ENCODE measurements at regions not wholly inside any gene's neighbourhood (a gene's known extent, or its start where the extent isn't known, plus 50 kb on each side); places are given as distances from the start of the nearest gene placed in this dataset.

DNA sequence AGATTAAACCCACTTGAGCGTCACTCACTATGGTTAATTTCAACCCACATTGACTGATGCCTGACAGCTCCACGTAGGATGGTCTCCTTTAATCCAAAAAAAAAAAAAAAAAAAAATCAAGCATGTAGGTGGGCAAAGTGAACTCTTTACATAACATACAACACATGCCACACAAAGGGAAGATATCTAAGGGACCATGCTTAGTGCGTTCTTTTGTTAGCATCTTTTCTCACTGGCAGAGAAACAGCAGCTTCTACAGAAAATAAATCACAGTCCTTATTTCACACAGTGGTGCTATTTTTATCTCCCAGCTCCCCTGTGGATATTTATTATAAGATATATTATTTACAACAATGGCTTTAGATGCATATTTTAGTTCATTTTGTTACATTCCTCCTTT, 652.0 kb upstream of the CELF2 start:
- Histone ChIP-seq H4K20me1 (ENCODE audit: insufficient read depth, low read length) (no peaks in the 10 kb centered on the region), H3K79me2 (ENCODE audit: insufficient read depth, low read length) (no peaks in the 10 kb centered on the region), H3K9ac (ENCODE audit: low read length) (no peak overlapping the region), H3K4me3 (ENCODE audit: low read depth, low read length, poor library complexity, severe bottlenecking) (no peak overlapping the region), H3K9me3 (ENCODE audit: low read length) (no peaks in the 10 kb centered on the region), H3K4me1 (ENCODE audit: insufficient read depth, low read length, severe bottlenecking) (no peaks in the 10 kb centered on the region), H2AFZ (ENCODE audit: low read length) (no peak overlapping the region), H3K27me3 (ENCODE audit: insufficient read depth, low read length) (no peaks in the 10 kb centered on the region), H3K4me2 (ENCODE audit: low read length) (no peak overlapping the region), H3K9me2 (ENCODE audit: low read depth, low read length) (no peaks in the 10 kb centered on the region), H3F3A (ENCODE audit: insufficient read depth, low read length) (no peaks in the 10 kb centered on the region), H3K27ac (ENCODE audit: low read depth, low read length, poor library complexity, severe bottlenecking) (no peak overlapping the region), H3K36me3 (ENCODE audit: insufficient read depth, low read length) (no peaks in the 10 kb centered on the region)
- no peak for TF ChIP-seq EZH2 (IDR thresholded peaks at IDR 0.05; ENCODE audit: borderline replicate concordance, low read length)
- TF ChIP-seq, protein P1, sequence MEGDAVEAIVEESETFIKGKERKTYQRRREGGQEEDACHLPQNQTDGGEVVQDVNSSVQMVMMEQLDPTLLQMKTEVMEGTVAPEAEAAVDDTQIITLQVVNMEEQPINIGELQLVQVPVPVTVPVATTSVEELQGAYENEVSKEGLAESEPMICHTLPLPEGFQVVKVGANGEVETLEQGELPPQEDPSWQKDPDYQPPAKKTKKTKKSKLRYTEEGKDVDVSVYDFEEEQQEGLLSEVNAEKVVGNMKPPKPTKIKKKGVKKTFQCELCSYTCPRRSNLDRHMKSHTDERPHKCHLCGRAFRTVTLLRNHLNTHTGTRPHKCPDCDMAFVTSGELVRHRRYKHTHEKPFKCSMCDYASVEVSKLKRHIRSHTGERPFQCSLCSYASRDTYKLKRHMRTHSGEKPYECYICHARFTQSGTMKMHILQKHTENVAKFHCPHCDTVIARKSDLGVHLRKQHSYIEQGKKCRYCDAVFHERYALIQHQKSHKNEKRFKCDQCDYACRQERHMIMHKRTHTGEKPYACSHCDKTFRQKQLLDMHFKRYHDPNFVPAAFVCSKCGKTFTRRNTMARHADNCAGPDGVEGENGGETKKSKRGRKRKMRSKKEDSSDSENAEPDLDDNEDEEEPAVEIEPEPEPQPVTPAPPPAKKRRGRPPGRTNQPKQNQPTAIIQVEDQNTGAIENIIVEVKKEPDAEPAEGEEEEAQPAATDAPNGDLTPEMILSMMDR (IDR thresholded peaks at IDR 0.05; ENCODE audit: low read length) = no peak

DNA sequence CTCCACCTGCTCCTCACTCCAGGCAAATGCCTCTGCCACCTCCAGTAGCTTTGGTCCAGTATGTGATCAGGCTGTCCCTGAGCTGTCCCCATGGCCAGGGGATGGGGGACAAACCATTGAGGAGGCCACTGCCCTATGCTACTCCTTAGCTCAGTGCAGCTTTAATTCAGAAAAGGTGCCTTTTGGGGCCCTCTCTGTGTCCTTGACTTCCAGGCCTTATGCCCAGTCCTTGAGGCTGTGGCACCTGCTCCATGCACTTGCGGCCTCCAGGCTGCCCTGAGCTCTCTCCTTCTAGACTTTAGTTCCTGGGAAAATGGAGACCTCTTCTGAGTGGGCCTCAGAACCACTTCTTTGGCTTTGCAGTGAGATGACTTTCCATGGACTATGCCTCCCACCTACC, 650.8 kb upstream of the CELF2 start:
- Histone ChIP-seq H3K9ac (ENCODE audit: low read length) (no peak overlapping the region), H3K79me2 (ENCODE audit: insufficient read depth, low read length) (no peaks in the 10 kb centered on the region), H3K27me3 (ENCODE audit: insufficient read depth, low read length) (no peaks in the 10 kb centered on the region), H4K20me1 (ENCODE audit: insufficient read depth, low read length) (no peaks in the 10 kb centered on the region), H3K9me2 (ENCODE audit: low read depth, low read length) (no peaks in the 10 kb centered on the region), H3K9me3 (ENCODE audit: low read length) (no peaks in the 10 kb centered on the region), H3K4me2 (ENCODE audit: low read length) (no peak overlapping the region), H3K27ac (ENCODE audit: low read depth, low read length, poor library complexity, severe bottlenecking) (no peak overlapping the region), H3K4me1 (ENCODE audit: insufficient read depth, low read length, severe bottlenecking) (no peaks in the 10 kb centered on the region), H3F3A (ENCODE audit: insufficient read depth, low read length) (no peaks in the 10 kb centered on the region), H3K36me3 (ENCODE audit: insufficient read depth, low read length) (no peaks in the 10 kb centered on the region), H2AFZ (ENCODE audit: low read length) (no peak overlapping the region), H3K4me3 (ENCODE audit: low read depth, low read length, poor library complexity, severe bottlenecking) (no peak overlapping the region)
- TF ChIP-seq, protein P1 (IDR thresholded peaks at IDR 0.05; ENCODE audit: low read length) = no peak
- no peak for TF ChIP-seq EZH2 (IDR thresholded peaks at IDR 0.05; ENCODE audit: borderline replicate concordance, low read length)

DNA sequence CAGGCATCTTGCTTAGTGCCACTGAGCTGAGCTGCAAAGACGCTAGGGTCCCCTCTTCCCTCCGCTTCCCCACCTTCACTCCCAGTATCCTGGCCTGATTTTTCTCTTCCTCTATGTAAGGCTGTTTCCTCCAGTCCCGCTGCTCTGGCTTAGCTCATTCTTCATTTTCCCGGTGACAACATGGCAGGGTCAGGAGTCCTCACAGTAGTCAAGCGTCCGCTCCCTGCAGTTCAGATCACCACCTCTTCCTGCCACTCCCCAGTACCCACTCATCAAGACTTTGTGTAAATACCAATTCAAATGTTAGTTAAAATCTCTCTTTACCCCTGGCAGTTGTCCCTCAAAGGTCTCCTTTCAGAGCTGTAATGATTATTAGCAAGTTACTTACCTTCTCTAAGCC, 650.4 kb upstream of the CELF2 start:
- Histone ChIP-seq H3K9me3 (ENCODE audit: low read length) (no peaks in the 10 kb centered on the region), H4K20me1 (ENCODE audit: insufficient read depth, low read length) (no peaks in the 10 kb centered on the region), H3K4me3 (ENCODE audit: low read depth, low read length, poor library complexity, severe bottlenecking) (no peak overlapping the region), H3F3A (ENCODE audit: insufficient read depth, low read length) (no peaks in the 10 kb centered on the region), H3K9ac (ENCODE audit: low read length) (no peak overlapping the region), H3K4me1 (ENCODE audit: insufficient read depth, low read length, severe bottlenecking) (no peaks in the 10 kb centered on the region), H2AFZ (ENCODE audit: low read length) (no peak overlapping the region), H3K9me2 (ENCODE audit: low read depth, low read length) (no peaks in the 10 kb centered on the region), H3K79me2 (ENCODE audit: insufficient read depth, low read length) (no peaks in the 10 kb centered on the region), H3K36me3 (ENCODE audit: insufficient read depth, low read length) (no peaks in the 10 kb centered on the region), H3K27ac (ENCODE audit: low read depth, low read length, poor library complexity, severe bottlenecking) (no peak overlapping the region), H3K4me2 (ENCODE audit: low read length) (no peak overlapping the region), H3K27me3 (ENCODE audit: insufficient read depth, low read length) (no peaks in the 10 kb centered on the region)
- TF ChIP-seq, protein P1 (IDR thresholded peaks at IDR 0.05; ENCODE audit: low read length) = no peak
- no peak for TF ChIP-seq EZH2 (IDR thresholded peaks at IDR 0.05; ENCODE audit: borderline replicate concordance, low read length)
